HUES64 (cell line): ENCODE measurements at regions not wholly inside any gene's neighbourhood (a gene's known extent, or its start where the extent isn't known, plus 50 kb on each side); places are given as distances from the start of the nearest gene placed in this dataset.

Source experiments
- H3K27ac ChIP-seq: 2 replicates; pipeline ENCODE4 v1.7.0; 2013; ENCODE audit warnings: low read depth, low read length, inconsistent platforms
- H3K27me3 ChIP-seq: 2 replicates; pipeline ENCODE4 v1.6.1; 2013; ENCODE audit warnings: mild to moderate bottlenecking, low read length; ENCODE audit not compliant: insufficient read depth
- H3K36me3 ChIP-seq: 2 replicates; pipeline ENCODE4 v1.6.1; 2013; ENCODE audit warnings: mild to moderate bottlenecking, low read length; ENCODE audit not compliant: insufficient read depth
- H3K4me1 ChIP-seq: 2 replicates; pipeline ENCODE4 v1.6.1; 2013; ENCODE audit warnings: mild to moderate bottlenecking, low read length, moderate library complexity; ENCODE audit not compliant: insufficient read depth
- H3K4me3 ChIP-seq: 2 replicates; pipeline ENCODE4 v1.5.1; 2013; ENCODE audit warnings: mild to moderate bottlenecking, low read length, moderate library complexity
- H3K9ac ChIP-seq: 2 replicates; pipeline ENCODE4 v1.6.1; 2013; ENCODE audit warnings: mild to moderate bottlenecking, low read depth, low read length
- H3K9me3 ChIP-seq: 2 replicates; pipeline ENCODE4 v1.6.1; 2013; ENCODE audit warnings: low read depth, low read length; ENCODE audit not compliant: insufficient read depth
- WGBS: fragments of 150-250, 120-280 bp; methylation state at CpG from one replicate; pipeline ENCODE4 v1.1.7; 2013; ENCODE audit warnings: missing lambda C conversion rate; 5-methylcytosine and 5-hydroxymethylcytosine counted together

- WGBS: 85% methylated on average over 4 of the region's 4 CpGs
- Histone ChIP-seq H3K9me3 (no peaks in the 10 kb centered on the region), H3K27ac (no peak overlapping the region), H3K4me1 (no peaks in the 10 kb centered on the region; the same call in 1 of the 2 replicates), H3K36me3 (no peaks in the 10 kb centered on the region), H3K27me3 (no peaks in the 10 kb centered on the region), H3K9ac (no peak overlapping the region), H3K4me3 (no peak overlapping the region)
Observed at GRCh38 chr4:124541652-124542420, 170.7 kb downstream of the ANKRD50 start.

DNA sequence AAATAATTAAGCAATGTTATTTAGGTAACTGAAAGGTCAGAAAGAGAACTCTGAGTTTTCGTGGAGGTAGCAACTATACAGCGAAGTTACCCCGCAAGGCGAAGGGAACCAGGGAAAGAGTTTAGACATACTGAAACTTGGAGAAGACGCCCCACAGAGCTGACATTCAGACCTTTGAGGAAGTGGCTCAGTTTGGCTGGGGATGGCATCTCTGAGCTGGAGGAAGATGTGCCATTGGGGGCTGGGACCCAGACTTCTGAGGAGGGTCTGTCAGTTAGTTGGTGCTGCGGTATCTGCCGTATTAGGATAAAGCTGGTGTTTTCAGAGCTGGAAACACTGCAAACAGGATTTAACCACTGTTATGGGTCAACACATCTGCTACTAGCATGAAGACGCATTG is 156.6 kb downstream of the ANKRD50 start:
- Histone ChIP-seq H3K9ac (no peak overlapping the region), H3K27me3 (no peaks in the 10 kb centered on the region), H3K36me3 (no peaks in the 10 kb centered on the region), H3K27ac (no peak overlapping the region), H3K4me1 (no peaks in the 10 kb centered on the region), H3K4me3 (no peak overlapping the region), H3K9me3 (0 out of 2 replicates have a peak, but pooled peaks cover 5% of the 10 kb centered on the region)
- 83% methylated on average over 8 of the region's 8 CpGs for WGBS

DNA sequence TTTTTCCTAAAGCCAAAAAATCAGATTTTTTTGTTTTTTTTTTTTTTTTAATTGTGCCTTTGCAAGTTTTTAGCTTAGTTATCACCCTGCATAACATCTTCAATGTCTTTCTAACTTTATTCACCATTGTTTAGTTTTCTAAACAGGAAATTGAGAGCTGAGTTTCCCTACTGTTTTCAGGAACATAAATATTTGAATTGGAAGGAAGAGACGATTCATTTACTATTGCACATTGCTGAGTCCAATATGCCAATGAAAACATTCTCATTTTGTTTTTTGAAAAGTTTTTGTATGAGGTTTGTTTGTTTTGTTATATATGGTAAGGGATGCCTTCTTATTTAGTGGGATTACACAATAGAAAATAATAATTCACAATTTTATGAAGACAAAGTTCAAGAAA is 148.4 kb downstream of the ANKRD50 start:
- Histone ChIP-seq H3K9ac (no peak overlapping the region), H3K27me3 (no peaks in the 10 kb centered on the region), H3K9me3 (0 out of 2 replicates have a peak, but pooled peaks cover 11% of the 10 kb centered on the region), H3K4me1 (peaks cover 10% of the 10 kb centered on the region; the same call in 1 of the 2 replicates), H3K36me3 (no peaks in the 10 kb centered on the region), H3K27ac (no peak overlapping the region), H3K4me3 (no peak overlapping the region)
- 100% methylated on average over 1 of the region's 1 CpG for WGBS

GRCh38 chr4:124565371-124565770 is 147.2 kb downstream of the ANKRD50 start:
- Histone ChIP-seq H3K36me3 (no peaks in the 10 kb centered on the region), H3K27me3 (no peaks in the 10 kb centered on the region), H3K4me3 (no peak overlapping the region), H3K9ac (no peak overlapping the region), H3K27ac (no peak overlapping the region), H3K4me1 (peaks cover 10% of the 10 kb centered on the region; the same call in 1 of the 2 replicates), H3K9me3 (0 out of 2 replicates have a peak, but pooled peaks cover 9% of the 10 kb centered on the region)
- WGBS: 73% methylated on average over 4 of the region's 4 CpGs

- Histone ChIP-seq H3K36me3 (no peaks in the 10 kb centered on the region), H3K9ac (no peak overlapping the region), H3K4me1 (peaks cover 10% of the 10 kb centered on the region; the same call in 1 of the 2 replicates), H3K27ac (no peak overlapping the region), H3K27me3 (no peaks in the 10 kb centered on the region), H3K9me3 (0 out of 2 replicates have a peak, but pooled peaks cover 5% of the 10 kb centered on the region), H3K4me3 (no peak overlapping the region)
- 90% methylated on average over 2 of the region's 2 CpGs for WGBS
Observed at GRCh38 chr4:124566030-124566429, 146.5 kb downstream of the ANKRD50 start.

DNA sequence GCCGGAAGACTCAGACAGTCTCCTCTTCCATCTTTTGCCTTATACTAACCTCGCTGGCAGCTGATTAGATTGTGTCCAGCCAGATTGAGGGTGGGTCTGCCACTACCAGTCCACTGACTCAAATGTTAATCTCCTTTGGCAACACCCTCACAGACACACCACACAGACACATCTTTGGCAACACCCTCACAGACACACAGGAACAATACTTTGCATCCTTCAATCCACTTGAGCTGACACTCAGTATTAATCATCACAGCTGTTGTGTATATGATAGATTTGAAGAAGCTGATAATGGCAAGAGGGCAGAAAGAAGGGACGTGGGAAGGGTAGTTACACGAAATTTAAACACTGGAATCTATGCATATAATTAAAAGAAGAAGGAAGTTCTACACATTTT is 139.5 kb downstream of the ANKRD50 start:
- H3K36me3 ChIP-seq: no peaks in the 10 kb centered on the region
- H3K9ac ChIP-seq: no peak overlapping the region
- 100% methylated on average over 2 of the region's 4 CpGs for WGBS
- no peaks in the 10 kb centered on the region for H3K4me1 ChIP-seq
- H3K4me3 ChIP-seq: no peak overlapping the region
- H3K27ac ChIP-seq: no peak overlapping the region
- H3K9me3 ChIP-seq: peaks cover 3% of the 10 kb centered on the region; the same call in 1 of the 2 replicates
- no peaks in the 10 kb centered on the region for H3K27me3 ChIP-seq

GRCh38 chr4:124579896-124580295 is 132.6 kb downstream of the ANKRD50 start:
- H3K27ac ChIP-seq: no peak overlapping the region
- no peaks in the 10 kb centered on the region for H3K27me3 ChIP-seq
- H3K9me3 ChIP-seq: peaks cover 27% of the 10 kb centered on the region
- no peak overlapping the region for H3K4me3 ChIP-seq
- no peaks in the 10 kb centered on the region for H3K36me3 ChIP-seq
- H3K9ac ChIP-seq: no peak overlapping the region
- no peaks in the 10 kb centered on the region for H3K4me1 ChIP-seq

DNA sequence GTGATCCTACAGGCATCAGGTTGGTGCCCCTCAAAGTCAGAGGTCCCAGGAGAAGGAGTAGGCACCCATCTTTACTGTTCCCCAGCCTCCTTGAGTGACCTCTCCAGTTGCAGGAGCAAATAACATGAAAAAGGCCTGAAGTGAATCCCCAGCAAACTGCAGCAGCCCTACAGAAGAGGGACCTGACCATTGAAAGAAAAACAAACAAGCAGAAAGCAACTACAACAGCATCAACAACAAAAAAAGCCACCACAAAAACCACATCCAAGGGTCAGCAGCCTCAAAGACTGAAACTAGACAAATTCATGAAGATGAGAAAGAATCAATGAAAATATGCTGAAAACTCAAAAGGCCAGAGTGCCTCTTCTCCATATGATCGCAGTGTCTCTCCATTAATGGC is 128.7 kb downstream of the ANKRD50 start:
- no peaks in the 10 kb centered on the region for H3K36me3 ChIP-seq
- 97% methylated on average over 1 of the region's 1 CpG for WGBS
- peaks cover 22% of the 10 kb centered on the region for H3K9me3 ChIP-seq
- no peak overlapping the region for H3K4me3 ChIP-seq
- H3K27me3 ChIP-seq: no peaks in the 10 kb centered on the region
- H3K27ac ChIP-seq: no peak overlapping the region
- no peak overlapping the region for H3K9ac ChIP-seq
- H3K4me1 ChIP-seq: no peaks in the 10 kb centered on the region

GRCh38 chr4:124589786-124590185 is 122.7 kb downstream of the ANKRD50 start:
- no peaks in the 10 kb centered on the region for H3K9me3 ChIP-seq
- no peaks in the 10 kb centered on the region for H3K36me3 ChIP-seq
- no peaks in the 10 kb centered on the region for H3K27me3 ChIP-seq
- WGBS: 86% methylated on average over 1 of the region's 1 CpG
- no peak overlapping the region for H3K4me3 ChIP-seq
- H3K9ac ChIP-seq: no peak overlapping the region
- no peak overlapping the region for H3K27ac ChIP-seq
- H3K4me1 ChIP-seq: peaks cover 12% of the 10 kb centered on the region

GRCh38 chr4:124590480-124590879 is 122.1 kb downstream of the ANKRD50 start:
- no peak overlapping the region for H3K9ac ChIP-seq
- no peaks in the 10 kb centered on the region for H3K9me3 ChIP-seq
- no peaks in the 10 kb centered on the region for H3K27me3 ChIP-seq
- no peaks in the 10 kb centered on the region for H3K36me3 ChIP-seq
- peaks cover 12% of the 10 kb centered on the region for H3K4me1 ChIP-seq
- H3K4me3 ChIP-seq: no peak overlapping the region
- H3K27ac ChIP-seq: no peak overlapping the region

DNA sequence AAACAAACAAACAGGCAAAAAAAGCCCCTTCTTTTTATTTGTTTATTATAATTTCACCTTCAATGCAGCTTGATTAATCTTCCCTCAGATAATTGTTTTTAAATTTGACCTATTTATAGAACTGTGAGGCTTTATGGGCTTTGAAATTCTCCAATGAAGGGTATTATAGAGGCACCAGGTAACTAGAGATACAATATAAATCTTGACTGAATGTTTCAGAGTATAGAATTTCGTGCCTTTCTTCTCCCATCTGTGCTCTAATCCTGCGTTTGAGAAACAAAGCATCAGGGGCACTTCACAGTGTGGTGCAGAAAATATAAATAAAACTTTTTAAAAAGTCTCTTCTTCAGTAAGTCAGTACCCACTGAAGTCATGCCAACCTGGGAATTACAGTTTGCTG is 120.9 kb downstream of the ANKRD50 start:
- Histone ChIP-seq H3K27me3 (no peaks in the 10 kb centered on the region), H3K36me3 (no peaks in the 10 kb centered on the region), H3K4me3 (no peak overlapping the region), H3K9ac (no peak overlapping the region), H3K9me3 (no peaks in the 10 kb centered on the region), H3K27ac (no peak overlapping the region), H3K4me1 (peaks cover 12% of the 10 kb centered on the region)
- WGBS: 88% methylated on average over 1 of the region's 2 CpGs
